B cell (primary cell): ENCODE measurements at regions not wholly inside any gene's neighbourhood (a gene's known extent, or its start where the extent isn't known, plus 50 kb on each side); places are given as distances from the start of the nearest gene placed in this dataset.

Source experiments
- EZH2 ChIP-seq: IDR thresholded peaks from 2 replicates; pipeline ENCODE4 v1.6.1; 2012; ENCODE audit warnings: borderline replicate concordance, low read depth, mild to moderate bottlenecking, moderate library complexity, low read length; ENCODE audit not compliant: insufficient read depth, poor library complexity, severe bottlenecking
- TF ChIP-seq, protein P1 (sequence below): fragments of 200-600 bp; IDR thresholded peaks from one replicate; pipeline ENCODE4 v1.8.0; 2022; ENCODE audit warnings: antibody characterized with exemption, mild to moderate bottlenecking

DNA sequence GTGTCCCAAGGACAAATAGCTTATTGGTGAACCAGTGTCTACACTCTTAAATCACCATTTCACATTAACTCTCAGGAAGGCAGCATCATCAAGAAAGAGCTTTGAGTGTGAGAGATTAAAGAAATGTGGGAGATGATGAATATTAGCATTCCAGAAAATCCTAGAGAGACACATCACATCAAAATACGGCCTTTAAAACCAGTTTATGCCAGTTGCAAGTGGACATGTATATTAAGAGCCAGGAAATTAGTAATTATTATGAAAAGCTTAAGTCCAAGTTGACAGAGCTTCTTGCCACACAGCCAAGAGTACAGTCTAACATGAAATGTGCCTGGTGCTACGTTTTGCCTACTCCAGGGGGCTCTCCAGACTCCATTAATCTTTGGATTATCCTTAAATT is 503.0 kb upstream of the BOD1L1 start:
- TF ChIP-seq, protein P1, sequence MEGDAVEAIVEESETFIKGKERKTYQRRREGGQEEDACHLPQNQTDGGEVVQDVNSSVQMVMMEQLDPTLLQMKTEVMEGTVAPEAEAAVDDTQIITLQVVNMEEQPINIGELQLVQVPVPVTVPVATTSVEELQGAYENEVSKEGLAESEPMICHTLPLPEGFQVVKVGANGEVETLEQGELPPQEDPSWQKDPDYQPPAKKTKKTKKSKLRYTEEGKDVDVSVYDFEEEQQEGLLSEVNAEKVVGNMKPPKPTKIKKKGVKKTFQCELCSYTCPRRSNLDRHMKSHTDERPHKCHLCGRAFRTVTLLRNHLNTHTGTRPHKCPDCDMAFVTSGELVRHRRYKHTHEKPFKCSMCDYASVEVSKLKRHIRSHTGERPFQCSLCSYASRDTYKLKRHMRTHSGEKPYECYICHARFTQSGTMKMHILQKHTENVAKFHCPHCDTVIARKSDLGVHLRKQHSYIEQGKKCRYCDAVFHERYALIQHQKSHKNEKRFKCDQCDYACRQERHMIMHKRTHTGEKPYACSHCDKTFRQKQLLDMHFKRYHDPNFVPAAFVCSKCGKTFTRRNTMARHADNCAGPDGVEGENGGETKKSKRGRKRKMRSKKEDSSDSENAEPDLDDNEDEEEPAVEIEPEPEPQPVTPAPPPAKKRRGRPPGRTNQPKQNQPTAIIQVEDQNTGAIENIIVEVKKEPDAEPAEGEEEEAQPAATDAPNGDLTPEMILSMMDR, result no peak
- no peak for TF ChIP-seq EZH2
